Stimulated activated CD4-positive, alpha-beta T cell treated with anti-CD3 and anti-CD28 coated beads, Interleukin-15, amount 100 ng/mL, for 48 hours (primary cell): ENCODE measurements at regions not wholly inside any gene's neighbourhood (a gene's known extent, or its start where the extent isn't known, plus 50 kb on each side); places are given as distances from the start of the nearest gene placed in this dataset.
A peak's percentile ranks its signal among the peaks of the same experiment; 100 is the strongest.
"Not testable (repeated sequence)": the region's sequence is repeated elsewhere in the genome, so short reads cannot be mapped to it uniquely, and the experiment has no call there.

Experiments used
- DNase-seq, 2 donors: peaks; one replicate each; pipeline ENCODE4 v3.0.0-alpha.2; 2020; ENCODE audit warnings: low read depth in 2 of 2

DNA sequence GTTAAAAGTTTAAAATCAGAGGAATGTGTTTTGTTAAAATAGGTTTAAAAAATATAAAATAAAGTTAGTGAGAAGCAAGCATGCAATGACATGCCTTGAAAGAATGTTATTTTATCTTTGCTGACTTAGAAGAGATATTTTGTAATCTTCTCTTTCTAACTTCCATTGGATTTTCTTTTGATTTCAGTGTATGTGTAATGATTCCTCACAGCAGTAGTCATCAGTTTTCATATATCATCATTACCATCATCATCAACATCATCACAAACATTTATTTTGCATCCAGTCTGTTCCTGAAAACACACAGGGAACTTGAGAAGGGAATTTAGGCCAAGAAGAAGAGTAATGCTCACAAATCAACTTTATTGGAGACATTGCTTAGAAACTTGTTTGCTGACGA is 699.6 kb downstream of the TAF11L14 start:
- no peak for DNase-seq

DNA sequence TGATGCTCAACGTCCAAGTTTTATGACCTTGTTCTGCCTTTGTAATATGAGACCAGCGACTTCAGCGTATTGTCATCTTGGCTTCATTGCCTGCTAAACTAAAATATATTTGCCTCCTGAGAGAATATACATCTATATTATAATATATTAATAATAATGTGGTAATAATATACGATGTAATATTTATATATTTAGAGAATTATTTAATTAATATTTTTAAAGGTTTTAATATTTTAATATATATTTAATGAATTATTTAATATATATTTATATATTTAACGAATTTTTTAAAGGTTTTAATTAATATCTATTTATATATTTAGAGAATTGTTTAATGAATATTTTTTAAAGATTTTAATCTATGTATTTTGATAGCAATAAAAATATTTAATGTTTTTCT is 700.7 kb downstream of the TAF11L14 start:
- no peak for DNase-seq

DNA sequence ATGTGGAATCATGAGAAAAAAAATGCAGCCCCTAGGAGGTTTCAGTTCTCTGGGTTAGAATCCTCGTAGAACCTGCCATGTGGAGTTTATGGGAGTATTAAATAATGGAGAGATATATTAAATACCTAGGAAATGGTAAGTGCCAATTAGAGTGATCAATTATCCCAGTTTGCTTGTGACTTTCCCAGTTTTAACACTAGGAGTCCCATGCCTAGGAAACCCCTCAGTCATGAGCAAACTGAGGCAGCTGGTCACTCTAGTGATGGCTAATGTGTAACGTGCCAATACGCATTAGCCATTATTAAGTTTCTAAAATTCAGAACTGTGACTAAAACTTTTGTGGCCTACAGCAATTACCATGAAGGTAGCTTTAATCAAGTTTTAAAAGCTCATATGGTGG is 720.6 kb downstream of the TAF11L14 start:
- DNase-seq: no peak

DNA sequence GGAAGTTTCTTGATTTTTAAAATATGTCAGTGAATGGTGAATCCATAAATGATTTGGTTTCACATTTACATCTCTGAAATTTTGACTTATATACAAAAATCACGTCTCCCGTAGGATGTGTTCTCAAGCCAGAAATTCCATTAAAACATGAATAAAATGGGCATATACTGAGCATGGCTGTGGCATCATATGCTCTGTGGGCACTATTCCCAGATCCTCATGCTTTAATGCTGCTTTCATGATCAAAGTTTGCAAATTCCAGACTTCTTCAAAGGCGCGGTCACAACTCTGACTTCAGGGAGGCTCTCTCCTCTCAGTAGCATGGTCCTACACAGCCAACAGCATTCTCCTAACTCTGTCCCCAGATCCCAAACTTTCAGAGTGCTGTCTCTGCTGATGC is 723.2 kb downstream of the TAF11L14 start:
- DNase-seq: no peak

DNA sequence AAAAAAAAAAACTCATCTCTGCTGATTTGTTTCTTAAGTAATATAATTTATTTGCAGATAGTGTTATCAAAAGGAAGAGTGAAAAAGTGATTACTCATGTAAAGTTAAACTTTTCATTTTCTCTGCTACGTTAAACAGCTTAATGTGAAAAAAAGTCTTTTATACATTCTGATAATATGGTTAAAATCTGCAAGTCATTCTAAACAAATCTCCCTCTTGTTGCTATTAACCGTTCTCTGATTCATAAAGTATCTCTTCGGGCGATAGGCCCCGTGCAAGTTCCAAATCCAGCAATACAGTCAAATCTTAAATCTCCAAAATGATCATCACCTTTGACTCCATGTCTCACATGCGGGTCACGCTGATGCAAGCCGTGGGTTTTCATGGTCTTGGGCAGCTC is 732.0 kb downstream of the TAF11L14 start:
- DNase-seq: no peak

DNA sequence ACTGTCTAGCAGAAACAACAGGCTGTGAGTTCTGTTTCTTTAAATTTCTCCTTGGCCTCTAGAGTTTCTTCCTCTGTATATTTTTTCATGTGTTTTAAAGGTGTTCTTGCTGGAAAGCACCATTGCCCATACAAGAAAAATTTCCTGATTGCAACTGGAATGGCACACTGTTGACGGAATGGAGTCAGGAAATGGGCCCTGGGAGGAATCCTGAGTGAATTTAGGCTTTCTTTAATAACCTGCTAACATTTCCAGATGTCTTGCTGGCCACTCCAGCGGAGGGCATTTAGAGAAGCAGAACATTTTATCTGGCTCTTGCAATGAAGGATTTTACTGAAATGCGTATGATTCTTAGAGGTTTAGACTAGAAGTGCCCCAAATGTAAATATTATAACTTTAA is 736.3 kb downstream of the TAF11L14 start:
- no peak for DNase-seq

DNA sequence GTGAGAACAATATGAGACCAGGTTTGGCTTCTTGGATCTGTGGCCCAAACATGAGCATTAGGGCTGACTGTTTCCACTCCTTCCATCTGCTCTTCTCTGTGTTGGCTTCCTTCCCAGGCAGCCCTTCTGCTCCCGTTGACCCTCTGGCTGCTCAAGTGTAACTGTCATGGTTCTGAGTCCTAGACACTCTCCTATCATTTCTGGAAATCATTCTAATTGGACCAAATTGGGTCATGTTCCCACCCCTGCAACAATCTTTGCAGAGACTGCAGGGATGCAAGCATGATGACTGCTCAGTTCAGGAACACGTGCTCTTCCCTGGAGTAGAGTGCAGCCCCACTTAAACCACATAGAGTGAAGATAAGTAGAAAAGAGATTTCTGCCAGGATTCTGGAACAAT is 741.4 kb downstream of the TAF11L14 start:
- DNase-seq: no peak

DNA sequence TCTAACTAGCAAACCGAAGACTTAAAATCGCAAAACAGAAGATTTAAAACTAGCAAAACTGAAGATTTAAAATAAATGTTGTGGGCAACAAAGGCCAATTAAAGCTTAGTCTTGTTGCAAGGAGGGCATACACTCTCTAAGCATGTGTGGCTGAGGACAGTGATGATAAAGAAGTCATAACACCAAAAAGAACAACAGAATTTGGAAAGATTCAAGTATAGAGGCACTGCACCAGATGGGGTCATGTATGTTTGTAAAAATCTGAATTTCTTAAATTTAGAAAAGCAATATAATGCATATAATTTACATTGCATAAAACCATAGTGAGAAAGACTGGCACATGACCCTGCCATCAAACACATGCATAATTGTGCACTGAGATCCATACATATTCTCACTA is 743.8 kb downstream of the TAF11L14 start:
- no peak for DNase-seq

DNA sequence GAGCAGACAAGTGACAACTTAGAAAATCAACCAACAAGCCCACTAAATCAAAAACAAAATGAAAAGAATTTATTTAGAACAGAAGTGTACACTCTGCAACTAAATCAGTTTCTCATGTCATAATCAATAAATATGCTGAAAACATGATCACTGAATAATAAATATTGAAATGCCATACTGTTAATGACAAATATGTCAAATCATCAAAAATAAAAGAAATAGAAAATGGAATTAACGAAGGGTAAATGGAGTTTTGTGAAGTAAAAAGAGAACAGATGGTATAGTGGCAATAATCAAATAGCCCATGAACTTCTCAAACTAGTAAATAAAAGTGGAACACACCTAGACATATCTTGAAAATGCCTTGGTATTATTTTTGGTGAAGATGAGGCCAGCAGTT is 744.9 kb downstream of the TAF11L14 start:
- DNase-seq: no peak

DNA sequence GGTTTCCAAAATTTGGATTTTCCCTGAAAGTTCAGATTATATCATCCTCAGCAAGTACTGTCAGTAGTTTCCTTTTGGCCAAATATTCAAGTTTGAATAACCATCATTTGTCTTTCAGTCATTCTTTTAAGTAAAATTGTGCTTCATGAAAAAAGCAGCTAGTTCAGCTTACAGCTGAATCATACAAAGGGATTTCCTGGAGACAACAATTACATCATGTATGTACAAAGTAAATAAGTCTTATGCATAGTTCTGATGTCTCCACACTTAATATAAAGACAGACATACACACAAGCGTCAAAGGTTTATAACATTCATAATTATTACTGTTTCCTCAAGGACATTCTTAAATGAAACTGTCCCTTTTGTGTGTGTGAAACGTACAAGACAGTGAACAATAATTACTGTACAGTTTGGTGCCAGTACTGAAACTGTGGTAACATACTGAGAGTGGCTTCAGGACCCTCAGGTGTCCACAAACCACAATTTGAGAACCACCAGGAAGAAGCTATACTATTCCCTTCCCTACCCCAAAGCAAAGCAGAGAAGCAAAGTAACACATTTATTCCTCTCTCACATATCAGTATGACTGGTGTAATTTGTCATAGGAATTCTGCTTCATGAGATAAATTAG is 746.6 kb downstream of the TAF11L14 start:
- no peak for DNase-seq

DNA sequence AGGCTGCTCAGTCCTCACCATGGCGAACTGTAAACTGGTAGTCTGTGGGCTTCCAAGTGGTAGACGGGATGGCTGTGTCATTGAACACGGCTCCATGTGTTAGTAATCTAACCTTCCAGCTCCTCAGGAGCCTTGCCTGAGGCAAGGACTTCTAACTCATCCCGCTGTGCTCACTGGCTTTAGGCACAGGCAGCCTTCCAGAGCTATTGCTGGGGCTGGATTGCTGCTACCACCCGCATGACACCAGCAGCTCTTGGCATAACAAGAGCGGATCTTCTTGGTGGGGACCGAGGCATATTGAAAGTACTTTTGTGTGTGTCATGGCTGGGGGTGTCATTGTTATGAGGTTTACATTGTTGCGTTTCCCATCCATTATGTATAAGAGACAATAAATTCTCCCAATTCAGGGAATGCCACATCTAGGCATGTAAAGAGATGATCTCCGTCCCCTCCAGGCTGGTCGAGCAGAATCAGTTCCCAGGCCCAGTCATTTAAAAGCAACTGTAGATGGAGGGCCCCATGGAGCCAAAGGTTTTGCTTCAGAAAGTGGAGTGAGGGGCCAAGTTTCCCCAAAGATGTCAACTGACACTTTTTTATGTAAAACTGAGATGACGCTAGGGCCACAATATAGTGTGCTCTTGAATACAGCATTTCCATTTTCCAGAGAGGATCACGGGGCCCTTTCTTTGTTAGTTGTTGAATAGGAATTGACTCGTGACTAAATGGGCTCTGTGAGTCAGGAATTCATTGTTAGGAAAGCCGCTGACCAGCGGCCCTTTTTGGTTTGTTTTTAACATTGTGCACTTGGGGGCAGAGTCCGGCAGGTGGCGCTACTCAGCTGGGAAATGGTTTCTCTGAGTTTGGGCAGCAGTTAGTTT is 759.5 kb downstream of the TAF11L14 start:
- DNase-seq: peak in 1 of 2 donors; percentile 21

DNA sequence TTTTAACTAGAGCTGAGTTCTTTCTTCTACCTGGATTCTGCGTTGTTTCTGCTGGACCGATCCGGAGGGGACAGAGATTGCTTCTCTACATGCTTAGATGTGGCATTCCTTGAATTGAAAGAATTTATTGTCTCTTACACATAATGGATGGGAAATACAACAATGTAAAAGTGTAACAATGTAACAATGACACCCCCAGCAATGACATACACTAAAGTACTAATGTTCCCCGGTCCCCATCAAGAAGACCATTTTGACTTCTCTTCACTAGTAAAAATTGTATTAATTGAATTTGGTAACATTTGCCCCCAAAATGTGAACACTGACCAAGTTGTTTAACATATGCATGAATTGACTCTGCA is 760.2 kb downstream of the TAF11L14 start:
- no peak for DNase-seq

DNA sequence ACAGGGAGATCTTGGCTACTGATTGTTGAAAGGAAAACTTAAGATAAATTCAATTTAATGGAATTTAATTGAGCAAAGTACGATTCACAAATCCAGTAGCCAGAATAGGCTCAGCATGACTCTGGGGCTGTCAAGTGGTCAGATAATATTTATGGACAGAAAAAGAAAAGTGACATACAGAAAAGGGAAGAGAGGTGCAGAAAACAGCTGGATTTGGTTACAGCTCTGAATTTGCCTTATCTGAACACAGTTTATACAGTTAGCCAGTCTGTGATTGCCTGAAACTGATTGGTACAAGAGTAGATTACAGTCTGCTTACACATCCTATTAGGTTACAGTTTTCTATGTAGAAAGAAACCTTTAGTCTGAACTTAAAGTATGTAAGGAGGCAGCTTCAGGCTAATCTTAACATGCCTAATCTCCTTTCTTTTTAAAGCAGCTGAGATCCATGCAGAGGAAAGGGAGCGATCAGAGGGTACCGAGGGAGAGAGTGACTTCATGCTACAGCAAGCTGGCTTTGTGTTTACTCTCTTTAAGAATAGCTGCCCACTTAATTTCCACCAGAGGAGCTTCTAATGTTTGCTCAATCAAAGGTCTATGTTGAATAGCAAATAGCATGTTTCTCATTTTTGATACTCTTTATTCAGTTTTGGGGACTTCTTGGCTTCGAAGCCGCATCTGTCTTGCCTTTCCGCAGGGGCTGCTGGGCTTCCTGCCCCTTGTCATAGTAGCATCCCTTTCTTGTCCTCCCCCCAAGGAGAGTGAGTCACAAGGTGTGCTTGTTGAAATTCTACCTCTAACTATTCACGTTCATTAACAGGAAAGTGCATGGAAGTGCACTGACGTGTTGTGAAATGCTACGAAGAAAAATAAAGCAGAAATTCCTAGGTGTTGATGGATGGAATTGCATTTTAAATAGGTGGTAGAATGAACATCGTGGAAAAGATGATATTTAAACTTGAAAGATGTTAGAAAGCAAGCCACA is 761.2 kb downstream of the TAF11L14 start:
- DNase-seq: no peak

DNA sequence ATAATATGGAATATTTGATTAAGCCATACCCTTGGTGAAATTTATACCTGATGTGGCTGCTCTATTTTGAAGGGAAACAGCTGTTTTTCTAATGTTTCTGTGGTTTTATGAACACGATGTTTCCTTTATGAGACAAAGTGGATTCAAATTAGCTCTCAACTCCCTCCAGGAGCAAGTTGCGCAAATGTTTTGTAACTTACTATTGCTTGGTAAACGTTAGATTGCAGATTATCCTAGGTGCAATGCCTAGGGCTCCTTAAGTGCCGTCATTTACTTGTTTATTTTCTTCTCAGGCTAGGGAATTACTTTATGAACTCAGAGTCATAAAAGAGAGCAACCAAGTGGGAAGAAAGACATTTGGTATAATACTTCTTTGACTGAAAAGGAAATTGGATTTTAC is 763.1 kb downstream of the TAF11L14 start:
- DNase-seq: no peak

DNA sequence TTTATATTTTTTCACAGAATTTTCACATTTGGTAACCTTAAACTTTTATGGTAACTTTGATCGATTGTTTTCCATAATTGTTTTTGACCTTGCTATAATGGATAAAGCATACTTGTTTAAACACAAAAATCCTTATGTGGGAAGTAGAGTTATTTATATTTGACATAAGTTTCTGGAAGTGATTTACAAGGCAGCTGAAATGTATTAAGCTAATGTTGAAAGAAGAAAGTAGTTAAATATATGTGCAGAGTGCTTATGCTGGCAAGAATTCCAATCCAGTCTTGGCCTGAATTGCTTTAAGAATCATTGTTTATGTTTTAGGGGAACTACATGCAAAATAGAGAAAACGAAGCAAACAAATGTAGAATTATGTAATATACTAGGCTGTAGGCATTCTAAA is 763.6 kb downstream of the TAF11L14 start:
- no peak for DNase-seq

DNA sequence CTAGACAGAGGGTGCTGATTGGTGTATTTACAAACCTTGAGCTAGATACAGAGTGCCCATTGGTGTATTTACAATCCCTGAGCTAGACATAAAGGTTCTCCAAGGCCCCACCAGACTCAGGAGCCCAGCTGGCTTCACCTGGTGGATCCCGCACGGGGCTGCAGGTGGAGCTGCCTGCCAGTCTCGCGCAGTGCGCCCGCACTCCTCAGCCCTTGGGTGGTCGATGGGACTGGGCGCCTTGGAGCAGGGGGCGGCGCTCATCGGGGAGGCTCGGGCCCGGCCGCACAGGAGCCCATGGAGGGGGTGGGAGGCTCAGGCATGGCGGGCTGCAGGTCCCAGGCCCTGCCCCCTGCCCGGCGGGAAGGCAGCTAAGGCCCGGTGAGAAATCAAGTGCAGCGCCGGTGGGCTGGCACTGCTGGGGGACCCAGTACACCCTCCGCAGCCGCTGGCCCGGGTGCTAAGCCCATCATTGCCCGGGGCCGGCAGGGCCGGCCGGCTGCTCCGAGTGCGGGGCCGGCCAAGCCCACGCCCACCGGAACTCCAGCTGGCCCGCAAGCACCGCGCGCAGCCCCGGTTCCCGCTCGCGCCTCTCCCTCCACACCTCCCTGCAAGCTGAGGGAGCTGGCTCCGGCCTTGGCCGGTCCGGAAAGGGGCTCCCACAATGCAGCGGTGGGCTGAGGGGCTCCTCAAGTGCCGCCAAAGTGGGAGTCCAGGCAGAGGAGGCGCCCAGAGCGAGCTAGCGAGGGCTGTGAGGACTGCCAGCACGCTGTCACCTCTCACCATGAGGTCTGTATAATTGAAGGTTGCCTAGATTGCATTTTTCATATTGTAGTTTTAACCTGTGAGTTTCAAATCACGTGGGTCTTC is 765.4 kb downstream of the TAF11L14 start:
- not testable (repeated sequence) for DNase-seq

DNA sequence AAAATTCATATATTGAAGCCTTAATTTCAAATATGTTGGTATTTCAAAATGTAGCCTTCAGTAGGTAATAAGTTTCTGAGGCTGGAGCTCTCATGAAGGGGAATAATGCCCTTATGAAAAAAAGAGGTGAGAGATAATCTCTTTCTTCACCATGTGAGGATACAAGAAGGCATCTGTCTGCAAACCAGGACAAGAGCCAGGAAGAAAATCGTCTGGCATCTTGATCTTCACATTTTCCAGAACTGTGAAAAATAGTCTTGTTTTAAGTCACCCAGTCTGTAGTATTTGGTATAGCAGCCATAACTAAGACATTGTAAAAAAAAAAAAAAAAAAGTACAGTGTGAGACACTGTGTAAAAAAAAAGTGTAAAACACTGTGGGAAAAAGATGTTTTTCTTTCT is 768.9 kb downstream of the TAF11L14 start:
- DNase-seq: no peak

DNA sequence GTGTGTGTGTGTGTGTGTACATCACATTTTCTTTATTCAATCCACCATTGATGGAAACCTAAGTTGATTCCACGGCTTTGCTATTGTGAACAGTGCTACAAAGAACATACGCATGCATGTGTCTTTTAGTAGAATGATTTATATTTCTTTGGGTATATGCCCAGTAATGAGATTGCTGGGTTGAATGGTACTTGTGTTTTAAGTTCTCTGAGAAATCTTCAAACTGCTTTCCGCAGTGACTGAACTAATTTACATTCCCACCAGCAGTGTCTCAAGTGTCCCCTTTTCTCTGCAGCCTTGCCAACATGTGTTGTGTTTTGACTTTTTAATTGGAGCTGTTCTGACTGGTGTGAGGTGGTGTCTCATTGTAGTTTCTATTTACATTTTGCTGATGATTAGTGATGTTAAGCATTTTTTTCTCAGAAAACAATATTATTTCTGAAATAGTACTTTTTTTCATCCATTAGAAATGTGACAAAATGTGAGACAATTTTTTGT is 769.7 kb downstream of the TAF11L14 start:
- DNase-seq: no peak

DNA sequence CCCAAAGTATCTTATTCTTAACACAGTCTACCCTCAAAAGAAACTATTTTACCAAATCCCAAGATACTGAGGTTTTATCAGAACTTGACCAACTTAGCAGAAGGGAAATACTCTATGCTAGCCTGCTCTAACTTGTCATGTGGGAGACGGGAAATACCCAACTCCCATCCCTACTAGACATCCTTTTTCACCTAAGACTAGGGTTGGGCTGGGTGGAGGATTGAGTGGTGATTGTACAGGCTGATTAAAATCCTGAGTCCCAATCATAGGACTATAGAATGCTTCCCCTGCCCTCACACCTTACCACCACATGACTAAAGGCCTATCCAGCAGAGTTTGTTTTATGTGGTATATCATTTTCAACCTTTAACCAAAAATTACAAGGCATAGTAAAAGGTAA is 786.5 kb downstream of the TAF11L14 start:
- DNase-seq: no peak

DNA sequence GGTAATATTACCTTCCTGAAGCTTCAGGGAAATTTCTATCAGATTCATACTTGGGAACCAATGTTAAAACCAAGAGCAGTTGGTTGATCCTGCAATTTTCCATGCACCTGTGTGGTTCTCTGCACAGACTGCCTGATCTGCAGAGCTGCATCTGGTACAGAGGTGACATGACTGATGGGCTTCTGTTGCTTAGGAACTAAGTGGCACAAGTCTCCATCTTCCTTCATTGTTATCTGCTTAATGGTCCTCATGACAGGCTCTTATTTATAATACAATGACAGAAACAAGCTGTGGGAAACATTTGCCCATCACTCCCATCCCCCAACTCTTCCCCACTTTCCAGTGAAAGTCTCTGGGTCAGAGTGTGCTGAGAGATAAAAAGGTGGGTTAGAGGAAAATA is 799.1 kb downstream of the TAF11L14 start:
- DNase-seq: no peak

DNA sequence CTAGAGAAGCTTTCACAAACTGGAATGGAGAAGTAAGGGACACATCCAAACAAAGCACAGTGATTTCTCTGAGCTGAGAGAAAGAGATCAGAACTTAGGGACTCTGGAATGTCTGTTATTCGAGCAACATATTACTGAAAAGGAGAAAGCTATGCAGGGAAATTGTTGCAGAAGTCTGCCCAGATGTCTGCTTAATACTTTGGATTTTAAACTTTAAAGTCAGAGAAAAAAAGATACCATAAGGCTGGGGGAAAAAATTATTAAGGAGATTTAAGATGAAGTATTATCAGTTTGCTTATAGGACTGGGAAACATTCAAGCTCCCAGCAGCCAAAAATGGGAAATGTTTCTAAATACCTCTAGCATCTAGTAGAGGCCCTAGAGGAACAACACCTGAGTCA is 803.9 kb downstream of the TAF11L14 start:
- DNase-seq: no peak
